ENCODE measurements at regions not wholly inside any gene's neighbourhood (a gene's known extent, or its start where the extent isn't known, plus 50 kb on each side); places are given as distances from the start of the nearest gene placed in this dataset.
"Not testable (repeated sequence)": the region's sequence is repeated elsewhere in the genome, so short reads cannot be mapped to it uniquely, and the experiment has no call there.

DNA sequence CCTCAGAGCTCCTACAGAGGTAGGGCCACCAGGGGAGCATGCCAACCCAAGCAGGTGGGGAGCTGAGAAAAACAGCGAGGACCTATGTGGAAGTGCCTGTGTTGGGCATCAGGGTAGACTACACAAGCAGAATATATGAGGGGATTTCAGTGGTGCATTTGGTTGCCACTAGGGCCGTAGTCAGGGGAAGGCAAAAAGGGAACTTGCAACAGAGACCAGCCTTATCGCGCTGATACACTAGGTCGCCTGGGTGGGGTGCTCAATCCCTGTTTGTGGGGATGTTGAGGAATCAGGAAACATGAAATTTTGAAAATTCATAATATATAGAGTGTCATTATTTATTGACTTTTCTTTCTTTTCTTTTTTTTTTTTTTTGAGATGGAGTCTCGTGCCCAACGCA, 370.9 kb upstream of the PRR16 start:
- DNase-seq: no peak

DNA sequence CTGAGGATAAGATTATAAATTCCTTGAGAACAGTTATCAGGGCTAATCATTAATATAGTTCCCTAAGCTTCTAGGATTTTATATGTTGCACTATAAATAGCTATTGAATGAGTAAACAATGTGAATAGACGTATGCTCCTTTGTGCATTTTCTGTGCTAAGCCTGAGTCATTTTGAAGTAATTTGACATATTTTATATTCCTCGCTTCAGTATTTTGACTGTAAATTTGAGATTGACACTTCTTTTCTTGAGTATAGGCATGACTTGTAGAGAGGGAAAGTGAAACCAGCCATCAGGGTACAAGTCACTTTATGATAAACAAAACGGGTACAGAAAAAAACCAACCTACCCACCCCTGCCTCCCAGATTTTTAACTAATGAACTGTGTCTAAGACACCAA, 367.7 kb upstream of the PRR16 start:
- peak; percentile 33 for DNase-seq

DNA sequence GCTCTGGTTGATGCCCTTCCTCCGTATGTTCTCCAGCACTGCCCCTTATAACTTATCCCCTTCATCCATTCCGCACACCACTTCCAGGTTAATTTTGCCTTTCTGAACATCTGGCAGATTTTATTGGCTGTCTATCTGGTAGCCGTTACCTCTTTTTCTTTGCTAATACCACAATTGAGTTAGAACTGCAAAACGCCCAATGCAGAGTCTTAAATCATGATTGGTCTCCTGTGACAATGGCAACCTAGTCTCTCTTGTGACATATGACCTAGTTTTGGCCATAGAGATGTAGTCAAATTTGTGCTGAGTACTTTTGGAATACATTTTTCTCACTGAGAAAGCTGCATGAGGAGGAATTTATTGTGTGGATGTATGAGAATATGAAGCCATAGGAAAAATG, 365.7 kb upstream of the PRR16 start:
- no peak for DNase-seq

DNA sequence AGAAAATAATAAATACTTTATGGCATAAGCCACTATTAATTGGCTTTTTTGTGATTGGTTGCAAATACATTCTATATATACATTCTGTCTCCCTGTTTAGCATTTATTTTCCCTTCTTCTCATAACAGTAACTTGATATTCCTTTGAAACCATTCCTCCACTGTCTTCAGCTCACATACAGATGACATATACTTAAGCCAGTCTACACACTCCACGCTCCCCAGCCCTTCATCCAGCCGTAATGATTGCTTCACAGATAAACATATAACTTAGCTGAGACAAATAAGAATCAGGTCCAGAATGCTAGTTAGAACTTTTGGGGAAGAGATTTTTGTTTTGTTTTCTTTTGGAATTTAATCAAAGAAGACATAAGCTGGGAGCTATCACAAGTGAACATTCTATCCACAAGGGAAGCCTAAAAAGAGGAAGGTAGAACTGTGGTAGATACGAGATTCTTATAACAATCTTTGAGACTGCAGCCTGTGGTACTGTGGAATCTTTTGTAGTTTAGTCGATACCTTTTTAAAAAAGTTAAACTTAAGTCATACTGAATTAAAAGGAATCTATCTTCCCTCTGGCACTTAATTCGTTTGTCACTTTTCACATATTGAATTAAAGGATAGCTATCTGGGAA, 365.1 kb upstream of the PRR16 start:
- no peak for DNase-seq

DNA sequence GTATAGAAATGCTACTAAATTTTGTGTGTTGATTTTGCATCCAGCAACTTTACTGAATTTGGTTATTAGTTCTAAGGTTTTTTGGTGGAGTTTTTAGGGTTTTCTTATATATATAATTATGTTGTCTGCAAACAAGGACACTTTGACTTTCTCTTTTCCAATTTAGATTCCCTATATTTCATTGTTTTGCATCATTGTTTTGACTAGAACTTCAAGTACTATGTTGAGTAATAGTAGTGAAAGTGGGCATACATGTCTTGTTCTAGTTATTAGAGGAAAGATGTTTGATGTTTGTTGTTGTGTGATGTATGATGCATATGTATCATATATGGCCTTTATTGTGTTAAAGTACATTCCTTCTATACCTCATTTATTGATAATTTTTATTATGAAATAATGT, 362.3 kb upstream of the PRR16 start:
- no peak for DNase-seq

DNA sequence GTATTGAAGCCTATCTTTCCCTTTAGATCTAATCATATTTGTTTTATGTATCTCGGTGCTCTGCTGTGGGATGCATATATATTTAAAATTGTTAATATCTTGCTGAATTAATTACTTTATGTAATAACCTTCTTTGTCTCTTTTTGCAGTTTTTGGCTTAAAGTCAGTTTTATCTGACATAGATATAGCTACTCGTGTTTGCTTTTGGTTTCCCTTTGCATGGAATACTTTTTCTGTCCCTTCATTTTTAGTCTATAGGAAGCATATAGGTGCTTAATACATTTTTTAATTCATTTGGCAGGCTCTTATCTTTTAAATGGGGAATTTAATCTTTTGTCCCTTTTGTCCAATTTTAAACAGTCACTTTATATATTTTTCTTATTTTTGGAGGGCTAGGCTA, 360.6 kb upstream of the PRR16 start:
- DNase-seq: no peak

DNA sequence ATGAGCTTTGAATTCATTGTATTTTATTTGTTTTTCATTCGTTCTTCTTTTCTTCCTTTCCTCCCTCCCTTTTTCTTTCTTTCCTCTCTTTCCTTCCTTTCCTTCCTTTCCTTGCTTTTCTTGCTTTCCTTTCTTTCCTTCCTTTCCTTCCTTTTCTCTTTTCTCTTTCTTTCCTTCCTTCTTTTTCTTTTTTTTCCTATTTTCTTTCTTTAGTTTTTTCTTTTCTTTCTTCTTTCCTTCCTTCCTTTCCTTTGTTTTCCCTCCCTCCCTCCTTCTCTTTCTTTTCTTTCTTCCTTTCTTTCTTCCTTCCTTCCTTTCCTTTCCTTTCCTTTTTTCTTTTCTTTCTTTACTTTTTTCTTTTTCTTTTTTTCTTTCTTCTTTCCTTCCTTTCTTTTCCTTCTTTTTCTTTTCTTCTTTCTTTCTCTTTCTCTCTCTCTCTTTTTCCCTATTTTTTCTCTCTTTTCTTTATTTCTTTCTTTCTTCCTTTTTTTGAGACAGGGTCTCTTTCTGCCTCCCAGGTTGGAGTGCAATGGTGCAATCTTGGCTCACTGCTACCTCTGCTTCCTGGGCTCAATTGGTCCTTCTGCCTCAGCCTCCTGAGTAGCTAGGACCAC, 357.1 kb upstream of the PRR16 start:
- no peak for DNase-seq

DNA sequence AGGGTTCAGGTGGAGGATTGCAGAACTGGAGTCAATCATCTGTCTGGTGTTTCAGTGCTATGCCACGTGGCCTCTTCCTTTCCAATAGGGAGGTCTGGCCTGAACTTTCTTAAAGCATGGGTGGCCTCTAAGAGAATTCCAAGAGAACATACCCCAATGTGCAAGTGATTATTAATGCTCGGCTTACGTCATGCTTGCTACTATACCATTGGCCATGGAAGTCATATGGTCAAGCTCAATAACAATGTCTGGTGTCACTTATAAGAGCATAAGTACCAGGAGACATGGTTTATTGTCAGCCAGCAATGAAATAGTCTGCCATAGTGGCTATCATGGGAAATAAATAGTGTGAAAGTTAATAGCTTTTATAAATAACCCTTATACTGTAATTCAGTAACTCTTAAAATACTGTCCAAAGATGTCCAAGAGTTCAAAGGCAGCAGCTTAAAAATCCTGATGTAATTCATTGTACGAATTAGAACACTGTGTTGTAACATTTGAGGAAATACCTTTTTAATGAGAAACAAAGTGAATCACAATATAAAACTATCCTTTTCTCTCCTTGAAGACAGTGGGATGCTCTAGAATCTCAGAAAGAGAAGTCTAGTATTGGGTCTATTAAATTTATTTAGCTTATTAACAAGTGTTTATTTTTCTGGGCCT, 355.4 kb upstream of the PRR16 start:
- DNase-seq: no peak

DNA sequence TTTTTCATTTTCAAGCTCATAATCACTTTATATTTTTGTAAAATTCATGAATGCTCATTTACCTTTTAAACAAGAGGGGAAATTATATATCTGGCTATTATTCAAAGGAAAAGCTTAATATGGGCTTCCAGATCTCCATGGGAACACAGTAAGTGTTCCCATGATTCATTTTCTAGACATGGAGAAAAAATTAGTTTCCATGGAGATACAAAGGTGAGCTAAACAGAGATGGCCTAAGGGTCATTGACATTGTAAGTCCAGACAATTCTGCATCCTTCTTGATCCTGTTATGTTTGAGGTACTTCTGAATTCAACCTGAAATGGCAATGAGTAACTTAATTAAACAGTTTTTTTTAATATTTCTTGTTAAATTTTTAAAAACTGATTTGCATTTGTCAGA, 341.4 kb upstream of the PRR16 start:
- no peak for DNase-seq

DNA sequence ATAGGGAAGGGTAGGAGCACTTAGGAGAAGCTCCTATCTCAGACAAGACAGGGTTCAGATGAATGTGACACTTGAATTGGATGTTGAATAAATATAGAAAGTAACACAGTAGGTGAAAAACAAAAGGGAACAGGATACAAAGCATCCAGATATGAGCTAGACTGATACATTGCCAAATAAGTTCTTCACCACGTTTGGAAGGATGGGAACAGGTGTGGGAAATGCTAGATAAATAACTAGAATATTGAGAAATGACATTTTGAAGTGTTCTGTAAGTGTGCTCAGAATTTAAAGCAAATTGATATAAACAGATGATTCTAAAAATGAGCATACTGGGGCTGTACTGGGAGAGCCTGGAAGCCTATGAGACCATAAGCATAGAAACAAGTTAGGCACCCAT, 340.1 kb upstream of the PRR16 start:
- DNase-seq: no peak

DNA sequence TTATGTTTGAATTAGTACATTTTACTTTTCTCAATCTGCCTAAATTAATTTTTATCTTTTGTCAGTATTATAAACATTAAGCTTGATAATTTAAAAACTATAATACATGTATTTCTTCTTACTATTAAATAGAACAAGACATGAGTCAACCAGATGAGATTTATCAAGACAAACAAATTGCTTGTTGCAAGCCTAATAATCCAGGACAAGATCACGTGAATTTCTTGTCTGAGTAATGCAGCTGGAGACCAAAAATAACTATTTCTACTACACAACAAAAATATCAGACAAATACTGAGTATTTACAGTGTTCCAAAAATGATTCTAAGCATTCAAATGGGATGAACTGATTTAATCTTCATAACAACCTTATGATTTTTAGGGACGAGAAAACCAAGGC, 339.1 kb upstream of the PRR16 start:
- no peak for DNase-seq

DNA sequence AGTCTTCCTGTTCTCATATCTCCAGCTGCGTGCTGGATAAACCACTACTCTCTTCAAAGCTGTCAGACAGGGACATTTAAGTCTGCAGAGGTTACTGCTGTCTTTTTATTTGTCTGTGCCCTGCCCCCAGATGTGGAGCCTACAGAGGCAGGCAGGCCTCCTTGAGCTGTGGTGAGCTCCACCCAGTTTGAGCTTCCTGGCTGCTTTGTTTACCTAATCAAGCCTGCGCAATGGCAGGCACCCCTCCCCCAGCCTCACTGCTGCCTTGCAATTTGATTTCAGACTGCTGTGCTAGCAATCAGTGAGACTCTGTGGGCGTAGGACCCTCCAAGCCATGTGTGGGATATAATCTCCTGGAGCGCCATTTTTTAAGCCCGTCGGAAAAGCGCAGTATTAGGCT, 331.8 kb upstream of the PRR16 start:
- DNase-seq: not testable (repeated sequence)

DNA sequence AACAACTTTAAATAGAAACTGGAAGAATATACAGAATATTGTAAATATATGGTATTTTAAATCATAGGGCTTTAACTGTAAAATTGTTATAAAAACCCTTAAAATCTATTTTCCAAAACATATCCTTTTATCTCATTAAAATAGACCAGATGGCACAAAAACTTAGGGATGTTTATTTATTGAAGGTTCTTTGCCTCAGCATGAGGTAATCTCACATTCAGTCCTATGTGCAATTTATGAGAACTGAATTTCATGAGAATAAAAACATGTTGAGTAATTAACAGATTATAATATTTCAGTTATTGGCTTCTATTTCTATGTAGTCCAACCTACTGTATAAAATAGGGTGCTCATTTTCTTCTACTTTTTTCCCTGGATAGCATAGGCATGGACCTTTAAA, 329.2 kb upstream of the PRR16 start:
- DNase-seq: no peak

DNA sequence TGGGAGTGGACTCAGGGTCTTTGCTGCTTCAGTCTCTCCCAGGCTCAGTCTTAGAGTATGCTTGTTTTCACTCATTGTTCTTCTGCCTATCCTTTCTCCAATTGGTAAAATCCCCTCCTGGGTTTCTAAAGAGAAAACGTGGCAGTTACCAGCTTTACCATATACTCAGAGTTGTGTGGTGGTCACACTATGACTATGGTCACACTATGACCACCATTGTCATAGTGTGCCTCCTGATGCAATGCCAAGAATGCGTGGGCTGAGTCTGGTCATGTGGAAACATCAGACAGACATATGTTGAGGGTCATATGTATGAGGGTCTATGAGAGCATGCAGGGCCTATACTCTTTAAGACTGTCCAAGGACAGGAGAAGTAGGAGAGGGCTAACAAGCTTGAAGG, 326.5 kb upstream of the PRR16 start:
- no peak for DNase-seq

DNA sequence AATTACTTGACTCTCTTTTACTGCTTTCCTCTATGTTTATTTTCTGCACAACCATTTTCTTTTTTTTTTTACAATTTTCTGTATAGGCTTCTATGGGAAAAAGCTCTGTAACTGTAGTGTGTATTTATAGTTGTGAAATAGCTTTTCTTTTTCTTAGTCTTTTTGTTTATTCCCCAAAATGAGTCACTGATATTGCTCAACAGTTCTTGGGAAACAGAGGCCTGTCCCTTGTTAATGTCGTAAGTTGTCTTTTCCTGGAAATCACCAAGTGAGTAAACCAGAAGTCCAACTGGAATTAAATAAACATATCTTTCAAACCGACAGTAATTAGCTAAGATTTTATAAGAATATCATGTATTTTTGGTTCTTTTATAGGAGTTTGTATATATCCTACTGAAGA, 325.1 kb upstream of the PRR16 start:
- DNase-seq: no peak

DNA sequence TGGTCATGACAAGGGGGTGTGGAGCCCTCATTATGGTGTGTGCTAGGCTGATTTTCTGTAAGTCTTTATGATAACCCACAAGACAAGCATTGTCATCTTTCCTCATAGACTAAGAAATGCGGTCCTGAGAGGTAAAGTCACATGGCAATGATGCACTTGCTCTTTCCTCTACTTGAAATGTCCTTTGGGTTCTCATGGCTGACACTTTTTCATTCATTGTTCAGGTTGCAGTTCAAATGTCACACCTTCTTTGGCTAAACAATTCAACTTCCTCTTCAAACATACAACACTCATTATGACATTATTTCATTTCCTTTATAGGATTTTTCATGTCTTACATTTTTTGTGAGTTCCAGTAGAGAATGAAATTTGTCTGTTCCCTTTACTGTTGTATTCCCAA, 323.6 kb upstream of the PRR16 start:
- DNase-seq: no peak

DNA sequence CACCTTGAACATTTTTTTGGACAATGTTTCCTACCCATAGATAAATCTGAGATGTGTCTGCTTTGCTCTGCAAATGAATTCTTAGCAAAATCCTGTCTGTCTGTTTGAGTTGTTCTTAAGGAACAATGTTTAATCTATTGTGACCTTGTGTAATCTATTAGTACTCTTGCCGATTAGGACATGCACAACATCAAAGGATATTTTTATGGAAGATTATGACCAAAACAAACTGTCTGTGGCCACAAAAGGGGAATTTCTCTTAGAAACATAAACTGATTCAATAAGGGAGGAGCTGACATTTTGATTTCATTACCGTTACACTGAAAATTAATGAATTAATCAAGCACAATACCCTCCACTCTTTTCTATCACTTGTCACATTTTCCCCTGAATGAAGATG, 323.0 kb upstream of the PRR16 start:
- no peak for DNase-seq

DNA sequence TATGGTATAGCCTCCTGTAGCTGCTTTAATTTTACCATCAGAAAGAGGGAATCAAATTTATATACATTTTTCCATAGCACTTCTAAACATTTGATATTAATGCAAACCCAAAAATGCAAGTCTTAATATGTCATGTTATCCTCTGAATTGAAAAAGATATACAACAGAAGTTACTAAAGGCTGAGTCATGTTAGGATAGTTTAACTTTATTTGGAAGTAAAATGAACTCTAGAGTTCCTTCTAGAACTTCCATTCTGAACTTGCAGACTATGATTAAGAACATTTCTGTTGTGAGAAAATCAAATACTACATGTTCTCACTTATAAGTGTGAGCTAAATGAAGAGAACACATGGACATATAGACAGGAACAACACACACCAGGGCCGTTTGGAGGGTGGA, 317.3 kb upstream of the PRR16 start:
- no peak for DNase-seq

DNA sequence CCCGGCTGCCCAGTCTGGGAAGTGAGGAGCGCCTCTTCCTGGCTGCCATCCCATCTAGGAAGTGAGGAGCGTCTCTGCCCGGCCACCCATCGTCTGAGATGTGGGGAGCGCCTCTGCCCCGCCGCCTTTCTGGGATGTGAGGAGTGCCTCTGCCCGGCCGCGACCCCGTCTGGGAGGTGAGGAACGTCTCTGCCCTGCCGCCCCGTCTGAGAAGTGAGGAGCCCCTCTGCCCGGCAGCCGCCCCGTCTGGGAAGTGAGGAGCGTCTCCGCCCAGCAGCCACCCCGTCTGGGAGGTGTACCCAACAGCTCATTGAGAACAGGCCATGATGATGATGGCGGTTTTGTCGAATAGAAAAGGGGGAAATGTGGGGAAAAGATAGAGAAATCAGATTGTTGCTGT, 316.2 kb upstream of the PRR16 start:
- DNase-seq: not testable (repeated sequence)

DNA sequence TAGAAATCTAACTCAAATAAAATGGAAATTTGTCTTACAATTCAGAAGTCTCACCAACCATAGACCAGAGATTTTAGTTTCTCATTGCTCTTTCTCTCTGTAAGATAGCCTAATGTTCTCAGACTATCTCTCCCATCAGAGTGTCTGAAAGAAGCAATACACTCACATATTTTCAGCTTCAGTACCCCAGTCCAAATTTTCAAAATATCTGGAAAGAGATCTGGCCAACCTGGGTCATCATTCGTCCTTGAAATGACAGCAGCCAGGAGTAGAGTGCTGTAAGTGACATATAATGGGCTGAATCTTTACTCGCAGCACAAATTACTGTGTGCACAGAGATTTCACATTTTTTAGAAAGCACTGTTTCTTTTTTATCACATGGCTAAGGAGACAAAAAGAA, 313.3 kb upstream of the PRR16 start:
- no peak for DNase-seq

DNA sequence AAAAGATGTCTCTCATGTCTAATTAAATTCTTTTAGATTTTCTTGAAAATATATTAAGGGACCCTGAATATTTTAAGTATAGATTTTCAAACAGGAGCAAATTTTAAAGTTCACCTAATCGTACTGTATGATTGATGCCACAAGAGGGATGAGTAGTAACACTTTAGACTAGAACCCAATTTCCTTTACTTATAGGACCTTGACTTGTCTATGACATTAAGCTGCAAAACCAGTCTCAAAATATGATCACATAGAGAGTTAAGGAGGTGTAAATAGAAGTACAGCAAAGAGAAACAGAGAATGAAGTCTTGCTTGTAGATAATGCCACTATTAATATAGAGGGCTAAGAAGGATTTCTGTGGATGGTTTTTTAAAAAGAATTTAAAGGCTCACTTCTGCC, 312.9 kb upstream of the PRR16 start:
- no peak for DNase-seq

DNA sequence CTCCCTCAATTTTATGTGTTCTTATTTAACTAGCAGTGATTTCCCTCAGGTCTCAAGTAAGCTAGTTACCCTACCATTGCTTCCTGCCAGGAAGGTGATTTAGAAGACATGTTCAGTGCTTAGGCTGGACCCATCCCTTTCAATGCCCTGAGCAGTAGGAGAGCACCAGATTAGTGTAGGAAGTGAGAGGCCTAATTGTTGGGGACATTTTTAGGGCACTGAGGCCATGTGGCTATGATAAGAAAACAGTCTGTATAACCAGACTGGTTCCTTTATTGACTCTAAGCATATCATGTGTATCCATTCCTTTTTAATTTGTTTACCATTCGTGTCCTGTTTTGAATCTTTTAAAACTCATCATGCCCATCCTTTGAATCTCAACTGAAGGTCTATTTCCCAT, 312.3 kb upstream of the PRR16 start:
- no peak for DNase-seq

DNA sequence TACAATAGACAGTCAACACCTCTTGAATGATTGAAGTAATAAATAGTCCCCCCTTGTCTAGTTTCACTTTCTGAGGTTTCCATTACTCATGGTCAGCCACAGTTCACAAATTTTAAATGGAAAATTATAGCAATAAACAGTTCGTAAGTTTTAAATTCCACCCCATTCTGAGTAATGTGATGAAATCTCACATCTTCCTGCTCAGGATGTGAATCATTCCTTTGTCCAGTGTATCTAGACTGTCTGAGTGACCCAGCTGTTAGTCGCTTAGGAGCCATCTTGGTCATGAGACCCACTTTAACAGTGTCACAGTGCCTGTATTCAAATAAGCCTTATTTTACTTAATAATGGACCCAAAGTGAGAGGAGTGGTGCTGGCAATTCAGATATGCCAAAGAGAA, 311.6 kb upstream of the PRR16 start:
- DNase-seq: no peak

DNA sequence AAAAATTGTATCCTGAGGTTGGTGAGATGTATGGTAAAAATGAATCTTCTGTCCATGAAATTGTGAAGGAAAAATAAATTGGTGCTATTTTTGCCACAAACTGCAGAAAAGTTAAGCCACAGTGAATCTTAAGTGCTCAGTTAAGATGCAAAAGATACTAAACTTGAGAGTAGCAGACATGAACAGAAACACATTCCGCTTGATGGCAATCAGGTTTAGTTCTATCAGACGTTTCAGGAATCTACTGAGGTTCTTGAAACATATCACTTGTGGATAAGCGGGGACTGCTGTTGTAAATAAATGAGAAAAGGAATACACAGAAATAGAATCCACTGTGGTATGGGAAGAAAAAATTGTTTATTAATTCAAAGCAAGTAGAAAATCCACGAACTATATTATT, 311.2 kb upstream of the PRR16 start:
- no peak for DNase-seq

DNA sequence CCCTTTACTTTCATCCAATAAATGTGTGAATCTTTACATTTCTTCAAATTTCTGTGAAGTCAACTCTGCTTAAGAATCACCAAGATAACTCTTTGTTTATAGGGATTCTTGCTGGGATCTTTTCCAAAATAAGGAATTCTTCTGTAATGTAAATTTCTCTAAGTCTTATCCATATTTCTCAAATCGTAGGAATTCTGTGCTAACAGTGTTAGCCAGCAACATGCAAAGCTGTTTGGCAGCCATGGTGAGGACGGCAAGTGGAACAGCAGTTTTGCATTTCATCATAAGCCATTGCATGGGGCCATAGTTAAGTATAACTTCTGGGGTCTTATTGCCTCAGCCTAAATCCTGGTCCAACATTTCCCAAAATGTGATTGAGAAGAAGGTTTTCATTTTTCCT, 310.5 kb upstream of the PRR16 start:
- DNase-seq: no peak

Data from RPMI8226 (cell line).